Activated T-helper 17 cell treated with anti-CD3 and anti-CD28 coated beads, Interleukin-2, amount 50 U/mL, for 72 hours (primary cell): ENCODE measurements at regions not wholly inside any gene's neighbourhood (a gene's known extent, or its start where the extent isn't known, plus 50 kb on each side); places are given as distances from the start of the nearest gene placed in this dataset.
"Not testable (repeated sequence)": the region's sequence is repeated elsewhere in the genome, so short reads cannot be mapped to it uniquely, and the experiment has no call there.

Experiments used
- ATAC-seq: fragments of 150-1000 bp; cut with Tn5 transposase; replicated peaks from 2 replicates; pipeline ENCODE4 v1.10.0; 2021; ENCODE audit warnings: mild to moderate bottlenecking, moderate library complexity
- H3K27ac Mint-ChIP-seq: one replicate; pipeline ENCODE4 v1.8.0; 2022; ENCODE audit warnings: mixed read lengths
- H3K27me3 Mint-ChIP-seq: one replicate; pipeline ENCODE4 v1.8.0; 2022; ENCODE audit warnings: mixed read lengths
- H3K36me3 Mint-ChIP-seq: one replicate; pipeline ENCODE4 v1.8.0; 2022; ENCODE audit warnings: low read depth, mild to moderate bottlenecking, mixed read lengths
- H3K4me1 Mint-ChIP-seq: one replicate; pipeline ENCODE4 v1.8.0; 2022; ENCODE audit warnings: mixed read lengths
- H3K4me3 Mint-ChIP-seq: one replicate; pipeline ENCODE4 v1.8.0; 2022; ENCODE audit warnings: mild to moderate bottlenecking, mixed read lengths
- H3K9me3 Mint-ChIP-seq: one replicate; pipeline ENCODE4 v1.8.0; 2022; ENCODE audit warnings: mixed read lengths

- ATAC-seq = no peak
- H3K27me3 Mint-ChIP-seq = peaks cover 5% of the 10 kb centered on the region
- H3K27ac Mint-ChIP-seq = no peak overlapping the region
- H3K9me3 Mint-ChIP-seq = no peaks in the 10 kb centered on the region
- H3K4me1 Mint-ChIP-seq = no peaks in the 10 kb centered on the region
- no peaks in the 10 kb centered on the region for H3K36me3 Mint-ChIP-seq
- H3K4me3 Mint-ChIP-seq = no peak overlapping the region
Measured at GRCh38 chr3:112718967-112719366, 78.0 kb upstream of the CCDC80 start.

DNA sequence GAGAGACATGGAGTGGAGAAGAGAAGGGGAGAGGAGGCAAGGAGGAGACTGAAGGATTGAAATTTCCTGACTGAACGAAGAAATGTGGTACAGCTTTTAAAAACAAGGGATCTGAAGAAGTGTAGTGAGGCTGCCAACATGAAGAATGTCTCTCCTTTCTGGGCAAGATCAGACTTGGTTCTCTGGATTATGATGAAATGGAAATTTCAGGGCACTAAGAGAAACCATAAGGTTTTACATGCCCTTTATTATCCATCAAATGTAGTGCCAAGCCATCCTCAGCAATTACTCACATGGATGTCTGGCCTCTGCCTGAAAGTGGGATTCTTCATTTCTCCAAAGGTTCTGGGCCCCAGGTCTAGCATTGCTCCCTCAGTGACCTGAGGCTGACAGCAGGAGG, 77.6 kb upstream of the CCDC80 start:
- Mint-ChIP-seq H3K4me1 (no peaks in the 10 kb centered on the region), H3K9me3 (no peaks in the 10 kb centered on the region), H3K4me3 (no peak overlapping the region), H3K27ac (no peak overlapping the region), H3K27me3 (peaks cover 5% of the 10 kb centered on the region), H3K36me3 (no peaks in the 10 kb centered on the region)
- ATAC-seq = no peak

GRCh38 chr3:112709911-112710310, 69.0 kb upstream of the CCDC80 start:
- Mint-ChIP-seq H3K4me3 (no peak overlapping the region), H3K9me3 (no peaks in the 10 kb centered on the region), H3K27ac (no peak overlapping the region), H3K36me3 (no peaks in the 10 kb centered on the region), H3K27me3 (peaks cover 11% of the 10 kb centered on the region), H3K4me1 (no peaks in the 10 kb centered on the region)
- no peak for ATAC-seq

DNA sequence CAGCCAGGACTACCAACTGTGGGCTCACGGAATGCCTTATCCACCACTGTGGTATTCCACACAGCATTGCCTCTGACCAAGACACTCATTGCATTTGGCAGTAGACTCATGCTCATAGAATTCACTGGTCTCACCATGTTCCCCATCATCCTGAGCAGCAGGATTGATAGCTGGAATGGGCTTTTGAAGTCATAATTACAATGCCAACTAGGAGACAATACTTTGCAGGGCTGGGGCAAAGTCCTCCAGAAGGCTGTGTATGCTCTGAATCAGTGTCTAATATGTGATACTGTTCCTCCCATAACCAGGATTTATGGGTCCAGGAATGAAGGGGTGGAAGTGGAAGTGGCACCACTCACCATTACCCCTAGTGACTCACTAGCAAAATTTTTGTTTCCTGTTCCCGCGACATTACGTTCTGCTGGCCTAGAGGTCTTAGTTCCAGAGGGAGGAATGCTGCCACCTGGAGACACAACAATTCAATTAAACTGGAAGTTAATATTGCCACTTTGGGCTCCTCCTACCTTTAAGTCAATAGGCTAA, 58.6 kb upstream of the CCDC80 start:
- no peak overlapping the region for H3K4me3 Mint-ChIP-seq
- no peaks in the 10 kb centered on the region for H3K4me1 Mint-ChIP-seq
- ATAC-seq = no peak
- no peak overlapping the region for H3K27ac Mint-ChIP-seq
- H3K9me3 Mint-ChIP-seq = no peaks in the 10 kb centered on the region
- H3K36me3 Mint-ChIP-seq = no peaks in the 10 kb centered on the region
- peaks cover 17% of the 10 kb centered on the region for H3K27me3 Mint-ChIP-seq

- peaks cover 12% of the 10 kb centered on the region for H3K27me3 Mint-ChIP-seq
- H3K4me3 Mint-ChIP-seq, H3K27ac Mint-ChIP-seq, H3K36me3 Mint-ChIP-seq, ATAC-seq, H3K9me3 Mint-ChIP-seq, H3K4me1 Mint-ChIP-seq: not testable (repeated sequence)
Measured at GRCh38 chr3:112698442-112698841, 57.5 kb upstream of the CCDC80 start.

DNA sequence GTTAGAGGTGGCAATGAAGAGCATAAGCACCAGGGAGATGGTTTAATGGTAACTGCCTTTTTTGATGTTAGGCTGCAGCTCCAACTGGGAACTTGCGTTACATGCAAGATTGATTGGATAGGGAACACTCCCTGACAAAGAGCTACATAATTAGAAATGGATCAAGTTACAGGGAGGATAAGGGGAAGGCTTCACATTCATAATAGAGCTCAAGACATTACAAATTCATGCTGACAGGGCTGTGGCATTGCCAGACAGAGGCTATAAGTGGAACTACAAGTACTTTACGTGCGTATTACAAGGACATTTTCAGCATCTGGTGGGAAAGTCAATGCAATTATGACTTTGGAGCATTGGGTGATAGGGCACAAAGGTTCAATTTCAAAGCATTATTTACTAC, 55.3 kb upstream of the CCDC80 start:
- not testable (repeated sequence) for H3K27ac Mint-ChIP-seq, H3K4me1 Mint-ChIP-seq, H3K4me3 Mint-ChIP-seq, ATAC-seq, H3K27me3 Mint-ChIP-seq, H3K9me3 Mint-ChIP-seq, H3K36me3 Mint-ChIP-seq

- not testable (repeated sequence) for H3K9me3 Mint-ChIP-seq, H3K4me1 Mint-ChIP-seq, H3K27ac Mint-ChIP-seq, H3K36me3 Mint-ChIP-seq, ATAC-seq, H3K27me3 Mint-ChIP-seq, H3K4me3 Mint-ChIP-seq
Measured at GRCh38 chr3:112695377-112696108, 54.6 kb upstream of the CCDC80 start.

- H3K4me1 Mint-ChIP-seq, H3K27me3 Mint-ChIP-seq, H3K36me3 Mint-ChIP-seq, H3K27ac Mint-ChIP-seq, H3K4me3 Mint-ChIP-seq, ATAC-seq, H3K9me3 Mint-ChIP-seq: not testable (repeated sequence)
Measured at GRCh38 chr3:112694906-112695305, 54.0 kb upstream of the CCDC80 start.

DNA sequence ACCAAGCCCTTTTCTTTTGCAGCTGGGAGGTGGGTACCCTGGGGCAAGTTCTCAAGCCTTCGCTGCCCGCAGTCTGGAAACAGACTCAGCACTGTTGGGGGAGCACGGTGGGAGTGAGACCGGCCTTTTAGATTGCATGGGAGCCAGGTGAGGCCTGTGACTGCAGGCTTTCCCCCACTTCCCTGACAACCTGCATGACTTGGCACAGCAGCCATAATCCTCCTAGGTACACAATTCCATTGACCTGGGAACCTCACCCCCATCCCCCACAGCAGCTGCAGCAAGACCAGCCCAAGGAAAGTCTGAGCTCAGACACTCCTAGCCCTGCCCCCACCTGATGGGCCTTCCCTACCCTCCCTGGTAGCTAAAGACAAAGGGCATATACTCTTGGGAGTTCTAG, 52.2 kb upstream of the CCDC80 start:
- no peaks in the 10 kb centered on the region for H3K9me3 Mint-ChIP-seq
- H3K36me3 Mint-ChIP-seq = no peaks in the 10 kb centered on the region
- H3K4me3 Mint-ChIP-seq = no peak overlapping the region
- ATAC-seq = no peak
- H3K27me3 Mint-ChIP-seq = peaks cover 4% of the 10 kb centered on the region
- no peaks in the 10 kb centered on the region for H3K4me1 Mint-ChIP-seq
- H3K27ac Mint-ChIP-seq = no peak overlapping the region
